ENCODE measurements at regions not wholly inside any gene's neighbourhood (a gene's known extent, or its start where the extent isn't known, plus 50 kb on each side); places are given as distances from the start of the nearest gene placed in this dataset.

DNA sequence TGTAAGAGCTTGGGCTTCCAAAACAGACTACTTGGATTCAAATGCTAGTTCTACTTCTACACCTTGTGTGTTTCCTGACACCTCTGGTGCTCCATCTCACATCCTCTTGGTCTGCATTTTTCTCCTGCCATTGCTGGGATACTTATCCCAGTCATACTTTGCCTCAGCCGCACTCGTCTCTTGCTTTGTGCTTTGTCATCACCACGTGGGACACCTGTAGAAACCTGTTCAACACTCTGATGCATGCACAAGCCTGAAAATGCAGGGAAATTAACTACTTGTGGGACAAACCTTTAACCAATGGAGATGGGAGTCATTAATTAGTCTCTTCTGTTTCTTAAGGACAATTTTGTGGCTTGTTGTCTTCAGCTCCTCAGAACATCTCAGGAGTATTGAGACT lies 94.2 kb upstream of the PHYHIPL start:
- ChIA-PET POLR2A (no interaction called here), CTCF (interaction anchor here (1.6 kb wide), 1 partner anchor 130 kb away, joined by 3 read pairs; no protein-coding TSS in a partner anchor)
- Mint-ChIP-seq H3K9me3 (ENCODE audit: low read depth) (no peaks in the 10 kb centered on the region), H3K36me3 (ENCODE audit: low read depth) (no peaks in the 10 kb centered on the region), H3K27ac (no peak overlapping the region), H3K4me3 (no peak overlapping the region), H3K4me1 (no peaks in the 10 kb centered on the region), H3K27me3 (no peaks in the 10 kb centered on the region)
- ATAC-seq (no peak), DNase-seq (no peak)
- intact Hi-C loops (cut with DNase I, micrococcal nuclease) = no loop called here

DNA sequence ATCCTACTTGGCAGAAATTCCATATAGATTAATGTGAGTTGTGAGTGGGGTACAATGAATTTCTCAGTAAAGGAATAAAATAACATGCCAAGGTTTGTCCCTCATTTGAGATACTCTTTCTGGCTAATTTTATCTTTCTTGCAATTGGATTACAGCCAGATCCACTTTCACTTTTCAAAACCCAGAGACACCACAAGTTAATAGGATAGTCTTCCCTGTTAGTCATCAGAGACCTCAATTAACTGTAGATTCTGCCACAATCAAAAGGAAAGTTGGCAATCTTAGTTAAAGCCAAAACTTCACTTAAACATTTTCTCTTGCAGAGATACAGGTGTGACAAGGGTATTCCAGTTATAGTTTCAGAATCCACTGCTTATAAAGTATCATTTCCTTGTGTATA lies 91.4 kb upstream of the PHYHIPL start:
- Mint-ChIP-seq H3K36me3 (ENCODE audit: low read depth) (no peaks in the 10 kb centered on the region), H3K27ac (no peak overlapping the region), H3K27me3 (no peaks in the 10 kb centered on the region), H3K4me1 (no peaks in the 10 kb centered on the region), H3K4me3 (no peak overlapping the region), H3K9me3 (ENCODE audit: low read depth) (no peaks in the 10 kb centered on the region)
- no peak for DNase-seq
- ATAC-seq = no peak
- POLR2A ChIA-PET = no interaction called here
- intact Hi-C loops (cut with DNase I, micrococcal nuclease) = no loop called here
- CTCF ChIA-PET = no interaction called here

- H3K27ac Mint-ChIP-seq = no peak overlapping the region
- POLR2A ChIA-PET = no interaction called here
- no peak for DNase-seq
- H3K36me3 Mint-ChIP-seq (ENCODE audit: low read depth) = no peaks in the 10 kb centered on the region
- H3K4me3 Mint-ChIP-seq = no peak overlapping the region
- intact Hi-C loops (cut with DNase I, micrococcal nuclease) = no loop called here
- no peak for ATAC-seq
- no peaks in the 10 kb centered on the region for H3K4me1 Mint-ChIP-seq
- no peaks in the 10 kb centered on the region for H3K27me3 Mint-ChIP-seq
- CTCF ChIA-PET = no interaction called here
- no peaks in the 10 kb centered on the region for H3K9me3 Mint-ChIP-seq (ENCODE audit: low read depth)
These were observed 90.5 kb upstream of the PHYHIPL start for GRCh38 chr10:59085711-59086502.

GRCh38 chr10:59087486-59087885 lies 89.0 kb upstream of the PHYHIPL start:
- Mint-ChIP-seq H3K36me3 (ENCODE audit: low read depth) (no peaks in the 10 kb centered on the region), H3K27ac (no peak overlapping the region), H3K9me3 (ENCODE audit: low read depth) (no peaks in the 10 kb centered on the region), H3K4me1 (no peaks in the 10 kb centered on the region), H3K4me3 (no peak overlapping the region), H3K27me3 (no peaks in the 10 kb centered on the region)
- ATAC-seq = no peak
- ChIA-PET CTCF (no interaction called here), POLR2A (no interaction called here)
- DNase-seq = no peak
- intact Hi-C loops (cut with DNase I, micrococcal nuclease) = no loop called here

DNA sequence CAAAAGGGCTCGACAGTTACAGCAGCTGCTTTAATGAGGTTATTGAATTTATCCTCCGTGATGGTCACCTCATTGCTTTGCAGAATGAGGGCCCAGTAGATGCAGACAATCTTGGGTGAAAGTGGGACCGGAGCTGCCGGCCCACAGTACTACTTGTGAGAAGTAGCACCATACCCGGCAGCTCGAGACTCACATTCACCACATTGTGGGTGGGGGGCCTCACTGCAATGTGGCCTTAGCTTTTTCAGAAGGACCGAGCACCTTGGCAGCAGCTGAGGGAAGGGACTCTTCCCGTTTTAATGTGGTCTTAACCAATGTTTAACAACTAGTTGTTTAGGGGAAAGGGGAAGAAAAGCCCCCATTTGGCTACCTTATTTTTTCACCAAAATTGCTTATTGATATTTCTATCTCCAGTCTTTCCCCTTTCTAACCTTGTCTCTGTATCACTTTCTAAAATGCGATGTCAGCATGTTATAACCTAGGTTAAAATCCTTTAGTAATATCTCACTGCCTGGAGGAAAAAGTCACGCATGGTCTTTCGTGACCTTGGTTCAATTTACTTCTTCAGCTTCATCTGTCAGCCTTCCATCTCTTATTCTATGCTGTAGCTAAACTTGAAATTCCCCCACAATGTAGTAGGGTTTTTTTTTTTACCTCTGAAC lies 87.4 kb upstream of the PHYHIPL start:
- no peaks in the 10 kb centered on the region for H3K27me3 Mint-ChIP-seq
- ChIA-PET POLR2A (no interaction called here), CTCF (no interaction called here)
- H3K27ac Mint-ChIP-seq = no peak overlapping the region
- intact Hi-C loops (cut with DNase I, micrococcal nuclease) = no loop called here
- DNase-seq (no peak), ATAC-seq (no peak)
- H3K4me1 Mint-ChIP-seq = no peaks in the 10 kb centered on the region
- H3K4me3 Mint-ChIP-seq = no peak overlapping the region
- H3K36me3 Mint-ChIP-seq (ENCODE audit: low read depth) = no peaks in the 10 kb centered on the region
- H3K9me3 Mint-ChIP-seq (ENCODE audit: low read depth) = no peaks in the 10 kb centered on the region

DNA sequence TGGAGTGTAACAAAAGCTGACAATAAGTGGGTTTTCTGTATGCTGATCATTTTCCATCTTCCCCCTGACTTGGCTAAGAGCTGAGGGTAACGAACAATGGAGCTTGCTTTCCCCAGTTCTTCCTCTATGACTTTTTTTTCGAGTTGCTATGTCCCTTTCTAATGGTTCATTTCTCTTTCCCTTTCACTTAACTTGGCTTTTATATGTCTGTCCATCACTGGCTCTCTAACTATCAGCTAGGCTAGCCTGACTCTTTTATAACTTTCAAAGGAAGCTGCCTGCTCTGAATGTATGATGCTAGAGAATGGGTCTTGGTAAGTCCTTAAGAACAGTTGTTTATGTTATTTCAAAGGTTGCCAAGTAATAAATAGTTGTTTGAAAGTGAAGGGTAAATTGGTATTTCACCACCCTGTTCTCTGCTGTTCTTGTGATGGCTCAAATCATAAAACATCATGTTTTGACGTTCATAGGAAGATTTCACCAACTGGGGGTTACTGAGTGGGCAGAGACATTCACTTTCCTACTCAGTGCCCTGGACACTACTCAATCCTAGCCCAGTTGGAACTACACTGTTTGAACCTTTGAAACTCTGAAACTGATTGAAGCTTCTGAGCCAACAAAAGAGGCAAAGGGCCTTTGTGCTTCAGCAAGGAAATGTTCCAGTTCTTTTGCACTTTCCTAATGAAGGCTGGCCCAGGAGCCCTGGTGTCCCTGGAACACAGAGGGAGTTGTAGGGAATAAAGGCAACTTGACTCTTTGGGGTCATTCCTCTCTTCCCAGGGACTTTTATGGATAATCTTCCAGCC lies 85.4 kb upstream of the PHYHIPL start:
- H3K4me3 Mint-ChIP-seq = no peak overlapping the region
- POLR2A ChIA-PET = no interaction called here
- no peak for ATAC-seq

DNA sequence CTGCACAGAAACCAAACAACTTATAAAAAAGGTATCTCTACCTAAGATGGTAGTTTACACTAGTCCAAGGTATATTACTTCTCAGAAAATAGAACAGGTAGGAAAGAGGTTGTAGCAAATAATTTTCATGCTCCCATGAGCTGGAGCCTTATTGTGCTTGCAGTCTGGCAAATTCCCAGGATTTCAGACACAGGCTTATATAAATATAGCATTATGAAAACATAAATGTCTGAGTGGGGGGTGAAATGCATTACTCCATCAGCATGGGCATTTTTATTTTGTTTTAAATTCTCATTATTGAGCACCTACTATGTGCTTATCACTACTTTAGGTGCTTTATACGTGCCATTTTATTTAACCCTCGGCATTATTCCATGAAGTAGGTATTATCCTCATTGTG lies 83.0 kb upstream of the PHYHIPL start:
- no peak overlapping the region for H3K27ac Mint-ChIP-seq
- intact Hi-C loops (cut with DNase I, micrococcal nuclease) = no loop called here
- H3K4me3 Mint-ChIP-seq = no peak overlapping the region
- H3K9me3 Mint-ChIP-seq (ENCODE audit: low read depth) = no peaks in the 10 kb centered on the region
- no peaks in the 10 kb centered on the region for H3K4me1 Mint-ChIP-seq
- no peak for ATAC-seq
- ChIA-PET CTCF (interaction anchor here (1.2 kb wide), 1 partner anchor 11 kb away, joined by 3 read pairs; no protein-coding TSS in a partner anchor), POLR2A (no interaction called here)
- H3K36me3 Mint-ChIP-seq (ENCODE audit: low read depth) = no peaks in the 10 kb centered on the region
- no peaks in the 10 kb centered on the region for H3K27me3 Mint-ChIP-seq
- no peak for DNase-seq

More for the DNA sequence above, 85.4 kb upstream of the PHYHIPL start:
- Mint-ChIP-seq H3K27me3 (no peaks in the 10 kb centered on the region), H3K36me3 (ENCODE audit: low read depth) (no peaks in the 10 kb centered on the region), H3K4me1 (no peaks in the 10 kb centered on the region), H3K9me3 (ENCODE audit: low read depth) (no peaks in the 10 kb centered on the region), H3K27ac (no peak overlapping the region)
- CTCF ChIA-PET = no interaction called here
- DNase-seq = no peak
- intact Hi-C loops (cut with DNase I, micrococcal nuclease) = no loop called here

DNA sequence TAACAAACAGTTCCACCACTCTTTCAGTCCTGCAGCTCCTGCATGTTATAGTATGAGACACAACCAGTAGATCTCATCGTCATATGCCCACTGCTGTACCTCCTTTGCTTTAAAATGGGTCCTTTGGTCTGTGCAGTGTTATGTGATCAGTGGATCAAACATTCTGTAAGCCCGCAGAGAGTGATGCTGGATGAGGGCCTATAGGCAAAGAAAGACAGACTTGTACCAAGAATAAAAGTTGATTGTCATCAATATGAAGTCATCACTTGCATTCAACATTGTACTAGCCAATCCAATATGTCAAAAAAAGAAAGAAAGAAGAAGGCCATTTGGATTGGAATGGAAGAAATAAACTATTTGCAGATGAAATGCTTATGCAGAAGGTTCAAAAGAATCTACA lies 79.8 kb upstream of the PHYHIPL start:
- no peak for ATAC-seq
- no peaks in the 10 kb centered on the region for H3K9me3 Mint-ChIP-seq (ENCODE audit: low read depth)
- ChIA-PET CTCF (no interaction called here), POLR2A (no interaction called here)
- H3K27me3 Mint-ChIP-seq = no peaks in the 10 kb centered on the region
- DNase-seq = no peak
- H3K36me3 Mint-ChIP-seq (ENCODE audit: low read depth) = no peaks in the 10 kb centered on the region
- H3K4me1 Mint-ChIP-seq = no peaks in the 10 kb centered on the region
- intact Hi-C loops (cut with DNase I, micrococcal nuclease) = no loop called here
- no peak overlapping the region for H3K27ac Mint-ChIP-seq
- no peak overlapping the region for H3K4me3 Mint-ChIP-seq

DNA sequence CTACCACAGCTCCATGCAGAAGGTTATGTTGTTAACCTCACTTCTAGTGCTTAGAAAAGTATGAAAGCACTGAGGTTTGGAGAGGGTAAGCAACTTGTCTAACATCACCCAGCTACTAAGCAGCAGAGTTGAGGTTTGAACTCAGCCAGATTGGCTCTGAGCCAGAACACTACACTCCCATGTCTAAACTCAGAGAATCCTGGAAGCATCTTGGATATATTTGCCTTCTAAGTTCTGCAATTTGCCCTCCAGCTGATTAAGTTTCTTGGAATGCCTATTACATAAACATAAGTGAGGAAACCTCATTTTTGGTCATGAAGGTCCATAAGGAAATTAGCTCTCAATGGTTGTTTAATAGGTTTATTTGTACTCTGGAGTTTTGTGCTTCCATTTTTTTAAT lies 78.1 kb upstream of the PHYHIPL start:
- ChIA-PET POLR2A (no interaction called here), CTCF (no interaction called here)
- no peaks in the 10 kb centered on the region for H3K36me3 Mint-ChIP-seq (ENCODE audit: low read depth)
- intact Hi-C loops (cut with DNase I, micrococcal nuclease) = no loop called here
- DNase-seq (no peak), ATAC-seq (no peak)
- H3K27ac Mint-ChIP-seq = no peak overlapping the region
- no peaks in the 10 kb centered on the region for H3K27me3 Mint-ChIP-seq
- no peaks in the 10 kb centered on the region for H3K4me1 Mint-ChIP-seq
- no peaks in the 10 kb centered on the region for H3K9me3 Mint-ChIP-seq (ENCODE audit: low read depth)
- no peak overlapping the region for H3K4me3 Mint-ChIP-seq

- no peak overlapping the region for H3K27ac Mint-ChIP-seq
- no peaks in the 10 kb centered on the region for H3K36me3 Mint-ChIP-seq (ENCODE audit: low read depth)
- ATAC-seq (no peak), DNase-seq (no peak)
- no peaks in the 10 kb centered on the region for H3K4me1 Mint-ChIP-seq
- H3K4me3 Mint-ChIP-seq = no peak overlapping the region
- no peaks in the 10 kb centered on the region for H3K27me3 Mint-ChIP-seq
- ChIA-PET POLR2A (no interaction called here), CTCF (no interaction called here)
- intact Hi-C loops (cut with DNase I, micrococcal nuclease) = no loop called here
- H3K9me3 Mint-ChIP-seq (ENCODE audit: low read depth) = no peaks in the 10 kb centered on the region
These were observed 77.5 kb upstream of the PHYHIPL start for GRCh38 chr10:59098831-59099452.

GRCh38 chr10:59099481-59099880 lies 77.0 kb upstream of the PHYHIPL start:
- H3K27me3 Mint-ChIP-seq = no peaks in the 10 kb centered on the region
- H3K9me3 Mint-ChIP-seq (ENCODE audit: low read depth) = no peaks in the 10 kb centered on the region
- ATAC-seq = no peak
- DNase-seq = no peak
- CTCF ChIA-PET = no interaction called here
- intact Hi-C loops (cut with DNase I, micrococcal nuclease) = no loop called here
- H3K4me3 Mint-ChIP-seq = no peak overlapping the region
- no peaks in the 10 kb centered on the region for H3K4me1 Mint-ChIP-seq
- no peaks in the 10 kb centered on the region for H3K36me3 Mint-ChIP-seq (ENCODE audit: low read depth)
- POLR2A ChIA-PET = no interaction called here
- H3K27ac Mint-ChIP-seq = no peak overlapping the region

- ATAC-seq = no peak
- Mint-ChIP-seq H3K9me3 (ENCODE audit: low read depth) (no peaks in the 10 kb centered on the region), H3K27ac (no peak overlapping the region), H3K4me1 (no peaks in the 10 kb centered on the region), H3K4me3 (no peak overlapping the region), H3K27me3 (no peaks in the 10 kb centered on the region), H3K36me3 (ENCODE audit: low read depth) (no peaks in the 10 kb centered on the region)
- no peak for DNase-seq
- ChIA-PET CTCF (no interaction called here), POLR2A (no interaction called here)
- intact Hi-C loops (cut with DNase I, micrococcal nuclease) = no loop called here
These were observed 74.0 kb upstream of the PHYHIPL start for GRCh38 chr10:59102394-59102793.
